Gastroesophageal sphincter (tissue), 3 donors: ENCODE measurements at regions not wholly inside any gene's neighbourhood (a gene's known extent, or its start where the extent isn't known, plus 50 kb on each side); places are given as distances from the start of the nearest gene placed in this dataset.

Experiments used
- EP300 ChIP-seq: sonication (generic); formaldehyde crosslinking; IDR thresholded peaks from one replicate; pipeline ENCODE4 v1.6.1; 2017; ENCODE audit warnings: antibody characterized with exemption, mild to moderate bottlenecking
- POLR2A ChIP-seq, 2 donors: fragments of 450-650 bp; IDR thresholded peaks; one replicate each; pipeline ENCODE4 v1.6.1; 2017; ENCODE audit warnings: antibody characterized with exemption in 2 of 2, mild to moderate bottlenecking in 2 of 2, moderate library complexity in 1 of 2
- POLR2AphosphoS5 ChIP-seq: sonication (generic); formaldehyde crosslinking; IDR thresholded peaks from one replicate; pipeline ENCODE4 v1.6.1; 2017; ENCODE audit warnings: antibody characterized with exemption
- TF ChIP-seq, protein P1 (sequence below), 4 experiments: fragments of 200-600 bp in 2 of 4; fragments of 450-650 bp in 2 of 4; sonication (generic) in 1 of 4; IDR thresholded peaks; one replicate each; pipeline ENCODE4 v1.5.1; 2017 to 2019; ENCODE audit warnings: antibody characterized with exemption in 4 of 4, mild to moderate bottlenecking in 2 of 4, moderate library complexity in 2 of 4

DNA sequence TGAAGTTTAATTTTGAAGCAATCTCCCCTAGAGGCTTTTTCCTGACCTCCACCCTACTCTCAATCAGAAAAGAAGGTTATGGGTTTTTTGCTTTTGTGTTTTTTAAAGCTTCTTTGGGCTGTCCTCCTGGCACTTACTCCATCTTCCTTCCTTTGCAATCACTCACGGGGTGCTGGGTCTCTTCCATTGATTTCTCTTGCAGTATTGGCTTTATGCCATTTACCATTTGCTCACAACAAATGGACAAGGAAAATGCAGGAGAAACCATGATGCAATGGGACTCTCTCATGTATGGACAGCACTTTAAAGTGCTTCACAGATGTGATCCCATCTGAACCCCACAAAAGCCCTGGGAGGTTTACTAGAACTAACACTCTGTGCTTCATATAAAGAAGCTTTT, 57.5 kb downstream of the SST start:
- TF ChIP-seq, protein P1, sequence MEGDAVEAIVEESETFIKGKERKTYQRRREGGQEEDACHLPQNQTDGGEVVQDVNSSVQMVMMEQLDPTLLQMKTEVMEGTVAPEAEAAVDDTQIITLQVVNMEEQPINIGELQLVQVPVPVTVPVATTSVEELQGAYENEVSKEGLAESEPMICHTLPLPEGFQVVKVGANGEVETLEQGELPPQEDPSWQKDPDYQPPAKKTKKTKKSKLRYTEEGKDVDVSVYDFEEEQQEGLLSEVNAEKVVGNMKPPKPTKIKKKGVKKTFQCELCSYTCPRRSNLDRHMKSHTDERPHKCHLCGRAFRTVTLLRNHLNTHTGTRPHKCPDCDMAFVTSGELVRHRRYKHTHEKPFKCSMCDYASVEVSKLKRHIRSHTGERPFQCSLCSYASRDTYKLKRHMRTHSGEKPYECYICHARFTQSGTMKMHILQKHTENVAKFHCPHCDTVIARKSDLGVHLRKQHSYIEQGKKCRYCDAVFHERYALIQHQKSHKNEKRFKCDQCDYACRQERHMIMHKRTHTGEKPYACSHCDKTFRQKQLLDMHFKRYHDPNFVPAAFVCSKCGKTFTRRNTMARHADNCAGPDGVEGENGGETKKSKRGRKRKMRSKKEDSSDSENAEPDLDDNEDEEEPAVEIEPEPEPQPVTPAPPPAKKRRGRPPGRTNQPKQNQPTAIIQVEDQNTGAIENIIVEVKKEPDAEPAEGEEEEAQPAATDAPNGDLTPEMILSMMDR (IDR thresholded peaks at IDR 0.05): no peak
- TF ChIP-seq POLR2A (IDR thresholded peaks at IDR 0.05) (no peak), EP300 (no peak), POLR2AphosphoS5 (no peak)
